DMS 273 treated with DMSO at 0.1 percent for 48 hours (cell line): ENCODE measurements at regions not wholly inside any gene's neighbourhood (a gene's known extent, or its start where the extent isn't known, plus 50 kb on each side); places are given as distances from the start of the nearest gene placed in this dataset.
"Not testable (repeated sequence)": the region's sequence is repeated elsewhere in the genome, so short reads cannot be mapped to it uniquely, and the experiment has no call there.

Experiments used
- DNase-seq: peaks from one replicate; lab custom pipeline; 2025; lab: John Stamatoyannopoulos, UW

DNA sequence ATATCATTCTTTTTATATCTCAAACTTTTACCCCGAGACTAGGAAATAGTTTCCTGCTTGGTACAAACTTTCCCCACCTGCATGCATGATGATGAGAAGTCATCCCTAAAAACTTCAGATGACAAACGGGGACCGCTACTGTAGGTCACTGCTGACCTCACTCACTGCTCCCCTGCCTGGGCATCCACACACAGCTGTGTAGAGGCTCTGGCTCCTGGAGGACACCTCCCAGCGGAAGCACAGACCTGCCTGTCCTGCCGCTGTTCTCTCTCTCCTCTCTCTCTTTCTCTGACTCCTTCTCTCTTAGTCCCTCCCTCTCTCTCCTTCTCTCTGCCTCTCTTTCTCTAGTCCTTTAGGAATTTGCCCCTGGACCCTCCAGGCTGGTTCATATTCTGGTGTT is 202.9 kb upstream of the PITRM1 start:
- no peak for DNase-seq

DNA sequence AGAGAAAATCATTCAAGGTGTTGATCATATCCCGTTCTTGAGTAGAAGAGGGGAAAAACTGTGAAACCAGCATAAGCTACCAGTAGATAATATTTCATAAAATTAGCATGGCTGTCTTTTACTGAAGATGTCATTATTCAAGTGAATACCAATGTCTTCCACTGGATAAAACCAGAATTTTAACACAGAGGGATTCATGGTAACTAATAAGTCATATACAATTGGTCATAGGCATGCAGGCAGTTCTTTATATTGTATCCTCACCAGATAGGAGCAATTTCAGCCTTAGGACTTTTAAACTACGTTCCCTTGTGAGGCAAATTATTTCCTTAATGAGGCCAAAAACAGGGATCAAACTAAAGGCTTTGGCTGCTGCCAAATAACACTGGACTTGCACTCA is 202.3 kb upstream of the PITRM1 start:
- no peak for DNase-seq

DNA sequence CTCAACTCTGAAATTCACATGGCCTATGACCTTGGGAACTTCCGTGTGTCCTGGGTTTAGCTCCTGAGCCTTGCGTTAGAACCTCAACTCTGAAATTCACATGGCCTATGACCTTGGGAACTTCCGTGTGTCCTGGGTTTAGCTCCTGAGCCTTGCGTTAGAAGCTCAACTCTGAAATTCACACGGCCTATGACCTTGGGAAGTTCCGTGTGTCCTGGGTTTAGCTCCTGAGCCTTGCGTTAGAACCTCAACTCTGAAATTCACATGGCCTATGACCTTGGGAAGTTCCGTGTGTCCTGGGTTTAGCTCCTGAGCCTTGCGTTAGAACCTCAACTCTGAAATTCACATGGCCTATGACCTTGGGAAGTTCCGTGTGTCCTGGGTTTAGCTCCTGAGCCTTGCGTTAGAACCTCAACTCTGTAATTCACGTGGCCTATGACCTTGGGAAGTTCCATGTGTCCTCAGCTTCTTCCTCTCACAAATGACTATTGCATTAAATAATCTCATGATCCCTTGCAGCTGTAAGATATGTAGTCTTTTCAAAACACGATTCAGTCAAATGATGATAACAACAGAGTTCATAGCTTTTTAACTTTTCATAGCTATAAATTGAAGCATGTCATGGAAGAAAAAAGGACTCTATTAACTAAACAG is 200.9 kb upstream of the PITRM1 start:
- not testable (repeated sequence) for DNase-seq

DNA sequence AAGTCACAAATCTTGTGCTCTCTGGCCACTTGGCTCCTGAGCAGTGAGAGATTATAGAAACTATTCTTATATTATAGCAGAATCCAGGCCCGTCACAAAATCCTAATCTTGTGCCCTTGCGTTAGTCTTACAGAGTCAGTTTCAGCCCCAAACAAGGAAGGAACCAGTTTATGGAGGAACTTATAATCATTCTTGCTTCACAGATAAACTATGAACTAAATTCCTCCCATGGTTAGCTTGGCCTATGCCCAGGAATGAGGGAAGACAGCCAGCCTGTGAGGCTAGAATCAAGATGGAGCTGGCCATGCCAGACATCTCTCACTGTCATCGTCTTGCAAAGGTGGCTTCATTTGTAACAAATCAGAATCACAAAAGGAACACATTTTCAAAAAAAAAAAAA is 199.7 kb upstream of the PITRM1 start:
- no peak for DNase-seq

DNA sequence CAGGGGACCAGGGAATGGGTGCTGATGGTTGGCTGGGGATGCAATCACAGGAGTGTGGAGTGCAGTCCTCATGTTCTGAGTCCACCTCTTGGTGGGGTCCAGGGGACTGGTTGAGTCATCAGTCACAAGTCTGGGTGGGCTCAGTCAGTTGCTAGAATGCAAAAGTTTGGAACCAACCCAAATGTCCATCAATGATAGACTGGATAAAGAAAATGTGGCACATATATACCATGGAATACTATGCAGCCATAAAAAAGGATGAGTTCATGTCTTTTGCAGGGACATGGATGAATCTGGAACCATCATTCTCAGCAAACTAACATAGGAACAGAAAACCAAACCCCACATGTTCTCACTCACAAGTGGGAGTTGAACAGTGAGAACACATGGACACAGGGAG is 199.0 kb upstream of the PITRM1 start:
- not testable (repeated sequence) for DNase-seq

DNA sequence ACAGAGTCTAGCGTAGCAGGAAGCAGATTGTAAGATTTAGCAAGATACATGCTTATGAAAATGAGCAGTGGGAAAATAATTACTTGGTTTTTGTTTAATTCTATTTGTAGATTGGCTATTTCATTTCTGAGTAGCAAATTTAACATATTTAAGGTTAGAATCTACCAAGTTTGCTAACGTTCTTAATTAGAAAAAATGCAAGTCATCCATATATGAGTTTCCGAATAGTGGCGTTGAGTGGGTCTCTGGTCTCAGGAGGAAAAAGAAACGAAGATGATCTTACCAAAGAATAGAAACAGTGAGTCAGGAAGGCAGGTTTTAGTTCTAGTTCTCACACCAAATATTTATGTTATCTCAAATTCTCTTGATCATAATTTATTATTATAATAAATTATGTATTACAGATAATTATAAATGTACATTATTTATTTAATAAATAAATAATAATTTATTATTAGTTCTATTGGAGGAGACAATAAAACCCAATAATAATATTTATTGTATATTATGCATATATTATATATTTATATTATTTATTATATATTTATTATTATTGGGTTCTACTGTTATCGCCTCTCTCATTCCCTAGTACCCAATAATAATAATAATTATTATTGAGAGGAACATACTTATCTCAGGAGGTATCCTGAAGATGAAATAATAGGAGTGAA is 194.3 kb upstream of the PITRM1 start:
- no peak for DNase-seq

DNA sequence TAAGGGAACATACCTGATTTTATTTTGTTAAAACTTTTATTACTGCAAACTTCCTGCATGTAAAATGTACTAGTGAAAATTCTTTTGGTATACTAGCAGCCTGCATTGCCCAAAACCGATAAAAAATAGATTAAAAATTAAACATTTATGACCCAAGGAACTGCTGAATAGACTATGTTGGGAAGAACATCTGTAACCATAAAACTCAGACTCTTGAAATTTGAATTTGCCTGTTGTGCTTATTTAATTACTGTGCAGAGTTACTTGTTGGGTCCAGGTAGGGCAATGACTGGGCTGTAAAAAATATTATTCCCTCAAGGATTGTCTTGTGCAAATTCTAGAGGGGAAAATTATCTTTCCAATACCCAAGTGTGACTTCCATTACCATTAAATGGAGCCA is 193.5 kb upstream of the PITRM1 start:
- DNase-seq: no peak

DNA sequence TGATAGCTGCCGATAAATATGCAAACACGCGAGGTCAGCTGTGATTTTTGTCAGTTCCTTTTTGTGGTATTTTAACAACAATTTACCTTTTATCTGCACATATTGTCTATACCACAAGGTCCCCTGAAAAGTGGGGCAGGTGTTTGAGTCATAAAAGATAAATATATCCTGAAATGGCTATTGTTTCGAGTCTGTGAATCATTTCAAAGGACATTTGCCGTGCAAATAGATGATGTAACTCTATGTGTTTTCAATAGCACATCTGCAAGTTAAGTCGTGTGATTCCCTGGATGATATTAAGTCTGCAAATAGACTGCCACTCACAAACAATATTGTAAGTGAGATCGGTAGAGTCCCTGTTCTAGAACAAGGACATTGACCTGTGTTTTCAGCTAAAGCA is 193.0 kb upstream of the PITRM1 start:
- no peak for DNase-seq

DNA sequence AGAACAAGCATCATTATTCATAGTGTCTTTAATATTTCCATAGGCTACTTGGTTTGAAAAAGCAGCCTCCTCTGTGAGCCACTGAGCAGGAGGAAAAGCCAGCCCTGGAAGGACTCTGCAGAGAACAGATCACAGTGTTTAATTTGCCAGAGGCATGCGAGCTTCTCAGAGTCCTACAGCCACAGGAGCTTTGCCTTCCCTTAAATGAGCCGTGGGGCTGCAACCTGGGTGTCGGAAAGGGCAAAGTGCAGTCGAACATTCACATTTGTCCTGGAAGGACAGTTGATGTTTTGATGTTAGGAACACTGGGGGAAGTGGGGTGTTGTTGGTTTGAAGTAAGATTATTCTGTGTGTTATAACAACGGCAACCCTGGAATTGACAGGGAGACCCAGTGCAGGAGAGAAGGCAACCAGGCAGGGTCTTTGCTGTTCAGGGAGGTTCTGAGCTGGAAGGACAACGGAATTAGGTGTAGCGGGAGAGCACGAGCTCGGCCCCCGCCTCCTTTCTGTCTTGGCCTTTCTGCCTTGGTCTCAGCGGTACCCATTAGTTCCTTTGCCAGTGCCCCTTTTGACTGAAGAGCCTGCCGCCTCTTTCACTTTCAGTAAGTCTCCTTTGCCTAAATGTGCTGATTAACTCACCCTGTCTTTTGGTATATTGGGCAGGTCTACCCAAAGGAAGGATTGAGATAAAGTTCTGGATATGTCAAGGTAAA is 192.3 kb upstream of the PITRM1 start:
- no peak for DNase-seq

DNA sequence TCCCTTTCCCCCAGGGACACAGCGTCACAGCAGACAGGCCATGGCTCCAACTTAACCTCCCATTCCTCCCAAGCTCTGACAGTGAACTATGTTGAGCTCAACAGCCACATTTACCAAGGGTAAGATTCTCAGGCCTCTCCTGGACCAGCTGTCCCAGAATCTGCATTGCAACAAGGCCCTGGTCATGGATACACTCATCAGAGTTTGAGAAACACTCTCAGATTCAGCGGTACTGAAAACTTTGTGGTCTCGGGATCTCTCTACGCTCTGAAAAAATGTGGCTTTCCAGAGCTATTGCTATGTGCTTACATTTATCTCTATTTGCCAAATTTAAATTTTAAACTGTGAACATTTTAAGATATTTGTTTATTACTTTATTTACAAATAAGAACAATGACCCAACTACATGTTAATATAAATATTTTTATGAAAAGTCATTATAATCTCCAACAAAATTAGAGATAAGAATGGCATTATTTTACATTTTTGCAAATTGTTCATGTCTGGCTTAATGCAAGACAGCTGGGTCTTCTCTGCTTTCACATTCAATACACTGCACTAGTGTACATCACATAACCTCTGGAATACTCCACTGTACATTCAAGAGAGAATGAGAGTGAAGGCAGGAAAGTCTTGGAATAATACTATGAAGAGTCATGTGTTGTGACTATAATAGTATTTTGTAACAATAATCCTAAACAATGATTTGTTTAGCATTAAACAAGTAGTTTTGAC is 190.9 kb upstream of the PITRM1 start:
- DNase-seq: no peak

DNA sequence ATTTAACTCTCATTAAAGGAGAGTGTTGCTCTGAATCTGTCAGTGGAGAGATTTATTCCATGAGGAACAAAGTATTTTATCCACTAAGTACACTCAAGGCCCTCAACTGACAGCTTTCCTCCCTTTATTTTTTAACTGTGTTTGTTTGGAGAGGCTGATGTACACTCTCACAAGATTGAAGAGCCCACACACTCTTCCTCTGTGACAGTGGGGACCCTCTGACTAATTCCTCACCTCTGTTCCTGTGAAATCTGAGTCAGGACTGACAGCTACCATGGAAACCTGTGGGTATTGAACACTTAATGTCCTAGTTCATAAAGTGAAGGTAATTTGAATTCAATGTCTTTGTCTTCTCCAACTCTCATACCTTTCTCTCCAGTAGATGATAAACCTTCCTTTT is 189.8 kb upstream of the PITRM1 start:
- DNase-seq: no peak

DNA sequence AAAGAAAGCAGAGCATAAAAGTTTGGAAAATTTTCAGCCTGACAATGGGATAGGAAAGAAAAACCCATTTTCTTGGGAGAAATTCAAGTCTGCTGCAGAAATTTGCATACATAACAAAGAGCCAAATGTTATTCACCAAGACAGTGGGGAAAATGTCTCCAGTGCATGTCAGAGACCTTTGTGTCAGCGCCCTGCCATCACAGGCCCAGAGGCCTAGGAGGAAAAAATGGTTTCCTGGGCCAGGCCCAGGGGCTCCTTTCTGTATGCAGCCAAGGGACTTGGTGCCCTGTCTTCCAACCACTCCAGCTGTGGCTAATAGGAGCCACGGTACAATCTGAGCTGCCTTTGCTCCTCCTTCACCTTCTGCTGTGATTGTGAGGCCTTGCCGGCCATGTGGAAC is 189.1 kb upstream of the PITRM1 start:
- DNase-seq: no peak

DNA sequence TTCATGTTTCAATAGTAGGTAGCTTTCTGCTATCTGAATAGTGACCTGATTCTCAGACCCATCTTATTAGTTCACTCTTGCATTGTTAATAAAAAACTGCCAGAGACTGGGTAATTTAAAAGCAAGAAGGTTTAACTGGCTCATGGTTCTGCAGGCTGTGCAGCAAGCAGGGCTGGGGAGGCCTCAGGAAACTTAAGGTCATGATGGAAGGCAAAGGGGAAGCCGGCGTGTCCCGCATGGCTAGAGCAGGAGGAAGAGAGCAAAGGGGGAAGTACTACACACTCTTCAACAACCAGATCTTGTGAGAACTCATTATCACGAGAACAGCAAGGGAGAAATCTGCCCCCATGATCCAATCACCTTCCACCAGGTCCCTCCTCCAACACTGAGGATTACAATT is 185.2 kb upstream of the PITRM1 start:
- DNase-seq: no peak

DNA sequence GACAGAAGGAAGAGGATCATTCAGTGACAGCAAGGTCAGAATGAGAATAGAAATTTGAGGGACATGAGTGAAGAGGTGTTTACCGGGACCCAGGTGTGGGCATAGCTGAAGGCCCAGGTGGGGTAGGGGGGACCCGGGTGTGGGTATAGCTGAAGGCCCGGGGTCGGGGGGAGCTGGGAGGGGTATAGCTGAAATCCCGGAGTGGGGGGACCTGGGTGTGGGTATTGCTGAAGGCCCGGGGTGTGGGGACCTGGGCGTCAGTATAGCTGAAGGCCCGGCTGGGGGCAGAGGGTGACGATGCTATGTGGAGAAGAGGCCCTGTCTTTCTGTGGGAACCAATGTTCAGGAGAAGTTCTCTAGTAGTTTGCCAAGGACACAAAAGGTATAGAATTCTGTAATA is 183.0 kb upstream of the PITRM1 start:
- DNase-seq: no peak

DNA sequence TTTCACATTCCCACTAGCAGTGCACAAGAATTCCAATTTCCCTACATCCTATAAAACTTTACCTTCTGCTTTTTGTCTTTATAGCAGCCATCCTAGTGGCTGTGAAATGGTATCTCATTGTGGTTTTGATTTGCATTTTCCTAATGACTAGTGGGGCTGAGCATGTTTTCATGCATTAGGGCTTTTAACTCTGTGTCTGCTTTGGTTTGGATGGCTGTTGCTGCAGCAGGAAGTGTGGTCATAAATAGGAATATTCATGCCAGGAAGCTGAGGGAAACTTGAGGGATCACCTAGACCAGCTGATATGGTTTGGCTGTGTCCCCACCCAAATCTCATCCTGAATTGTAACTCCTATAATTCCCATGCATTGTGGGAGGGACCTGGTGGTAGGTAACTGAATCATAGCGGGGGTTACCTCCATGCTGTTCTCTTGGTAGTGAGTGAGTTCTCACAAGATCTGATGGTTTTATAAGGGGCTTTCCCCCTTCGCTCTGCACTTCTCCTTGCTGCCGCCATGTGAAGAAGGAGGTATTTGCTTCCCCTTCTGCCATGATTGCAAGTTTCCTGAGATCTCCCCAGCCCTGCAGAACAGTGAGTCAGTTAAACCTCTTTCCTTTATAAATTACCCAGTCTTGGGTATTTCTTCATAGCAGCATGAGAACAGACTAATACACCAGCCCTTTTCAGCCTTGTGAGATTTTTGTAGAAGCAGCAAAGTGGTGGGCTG is 181.8 kb upstream of the PITRM1 start:
- no peak for DNase-seq

DNA sequence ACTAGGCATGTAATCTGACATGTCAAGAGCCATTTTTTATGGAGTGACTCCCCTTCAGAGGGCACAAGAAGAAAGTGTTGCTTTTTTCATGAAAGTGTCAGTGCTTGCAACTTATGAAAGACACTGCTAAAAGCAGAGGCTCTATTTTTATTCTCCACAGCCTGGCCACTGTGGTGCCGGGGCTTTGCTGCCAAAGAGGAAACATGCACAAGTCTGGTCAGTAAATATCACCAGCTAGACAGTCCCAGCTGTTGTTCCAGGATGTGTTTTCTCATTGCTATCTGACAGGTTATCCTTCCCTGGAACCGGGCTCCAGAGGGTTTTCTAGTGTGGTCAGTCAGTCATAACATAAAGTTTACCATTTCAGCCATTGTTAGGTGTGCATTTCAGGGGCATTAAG is 180.7 kb upstream of the PITRM1 start:
- no peak for DNase-seq

DNA sequence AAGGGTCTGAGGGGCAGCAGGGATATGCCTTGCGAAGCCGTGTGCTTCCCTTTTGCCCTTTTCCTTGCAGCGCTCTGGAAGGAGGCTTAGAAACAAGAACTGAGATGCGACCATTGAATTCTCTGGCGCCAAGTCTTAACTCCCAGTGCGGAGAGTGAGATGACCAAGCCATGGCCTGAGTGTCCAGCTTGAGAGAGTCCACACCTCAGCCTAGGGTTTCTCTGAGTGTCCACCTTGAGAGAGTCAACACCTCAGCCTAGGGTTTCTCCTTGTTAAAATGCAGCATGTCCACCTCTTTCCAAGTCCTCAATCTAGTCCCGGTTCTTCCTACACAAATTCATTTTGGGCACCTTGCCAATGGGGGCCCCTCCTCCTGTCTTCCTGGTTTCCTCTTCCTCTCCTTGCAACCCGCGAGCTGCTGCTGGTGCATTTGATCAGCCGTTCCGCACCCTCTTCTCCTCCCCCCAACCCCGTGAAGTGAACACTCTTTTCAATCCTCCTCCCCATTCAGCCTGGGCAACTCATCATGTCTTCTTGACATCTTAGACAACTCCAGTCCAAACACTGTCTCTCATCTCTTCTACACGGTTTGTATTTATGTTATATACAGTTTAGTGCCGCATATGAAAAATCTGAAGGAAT is 178.2 kb upstream of the PITRM1 start:
- DNase-seq: no peak

DNA sequence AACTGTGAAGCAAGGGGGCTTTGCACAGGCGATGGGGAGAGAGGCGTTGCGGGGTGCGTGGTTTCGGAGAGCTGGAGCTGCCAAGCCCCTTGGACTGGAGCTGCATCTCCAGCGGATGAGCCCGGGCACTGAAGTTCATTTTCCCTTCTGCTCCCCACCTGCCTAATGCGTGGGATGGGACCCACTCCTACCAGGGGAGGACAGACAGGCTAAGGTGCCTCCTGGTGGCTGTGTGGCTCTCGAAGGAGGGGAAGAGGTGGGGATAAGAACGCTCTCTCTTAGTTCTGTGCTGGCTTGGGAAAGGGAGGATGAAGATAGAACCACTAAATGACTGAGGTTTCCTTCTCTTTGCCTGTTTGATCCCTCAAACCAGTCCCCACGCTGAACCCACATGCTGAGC is 177.6 kb upstream of the PITRM1 start:
- no peak for DNase-seq

DNA sequence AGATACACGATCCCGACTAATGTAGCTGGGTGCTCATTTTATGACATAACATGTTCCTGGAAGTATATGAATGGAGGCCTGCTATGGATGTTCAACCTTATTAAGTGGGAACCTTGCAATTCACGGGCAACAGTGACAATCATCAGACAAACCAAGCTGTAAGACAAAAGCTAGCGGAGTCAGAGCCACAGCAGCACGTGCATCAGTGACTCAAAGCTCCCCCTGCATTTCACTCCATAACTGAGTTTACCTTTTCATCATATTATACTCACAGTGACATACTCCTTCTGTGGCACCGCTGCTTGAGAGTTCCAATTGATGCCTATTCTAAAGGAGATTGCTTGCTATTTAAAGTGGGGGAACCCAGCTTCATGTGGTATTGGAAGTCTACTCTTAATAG is 176.0 kb upstream of the PITRM1 start:
- DNase-seq: no peak

DNA sequence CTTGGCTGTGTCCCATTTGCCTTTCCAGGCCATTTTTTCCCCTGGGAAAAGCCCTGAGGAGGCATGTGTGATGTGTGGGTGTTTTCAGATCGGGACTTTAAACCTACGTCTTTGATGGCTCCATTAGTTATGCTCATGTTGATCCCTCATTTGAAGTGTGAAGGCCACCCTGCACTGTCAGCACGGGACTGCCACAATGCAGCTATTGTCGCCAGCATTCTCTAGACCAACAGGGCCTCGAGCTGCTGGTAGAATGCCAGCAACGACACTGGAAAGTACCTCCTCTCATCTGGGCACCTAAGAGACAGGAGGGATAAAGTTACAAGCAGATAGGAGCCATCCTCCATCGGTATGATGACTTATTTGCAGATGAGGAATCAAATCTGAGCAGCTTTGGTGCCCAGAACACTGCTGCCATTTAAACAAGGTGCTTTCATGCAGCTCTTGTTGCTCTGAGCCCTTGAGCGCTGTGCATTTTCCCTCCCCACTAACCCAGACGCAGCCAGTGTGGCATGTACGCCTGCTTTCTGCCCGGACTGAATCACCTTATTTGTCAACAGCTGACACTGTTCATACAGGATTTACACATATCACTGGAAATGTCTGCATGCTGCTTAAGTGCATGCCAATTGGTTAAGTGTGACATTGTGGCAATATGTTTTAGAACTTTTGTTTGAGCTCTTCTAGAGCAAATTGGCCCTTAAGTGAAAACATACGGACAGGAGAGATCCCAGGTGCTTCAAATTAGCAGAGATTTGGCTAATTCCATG is 175.0 kb upstream of the PITRM1 start:
- no peak for DNase-seq

DNA sequence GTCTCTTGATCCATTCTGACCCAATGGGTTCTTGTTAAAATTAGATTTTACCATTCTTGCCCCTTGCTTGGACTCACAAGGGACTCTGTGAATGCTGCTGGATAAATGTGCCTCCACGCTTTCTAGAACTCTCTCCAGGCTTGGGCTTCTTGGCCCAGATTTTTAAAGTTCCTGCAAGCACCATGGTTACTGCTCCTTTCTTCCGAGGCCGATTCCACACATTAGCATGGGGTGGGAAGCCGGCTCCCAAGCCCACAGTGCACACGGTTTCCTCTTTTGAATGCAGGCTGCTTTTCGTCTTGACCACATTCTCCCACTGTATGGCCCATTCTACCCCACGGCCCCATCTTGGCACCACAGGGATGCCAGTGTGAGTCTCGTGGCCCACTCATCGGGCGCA is 174.3 kb upstream of the PITRM1 start:
- DNase-seq: no peak
